ENCODE measurements at regions not wholly inside any gene's neighbourhood (a gene's known extent, or its start where the extent isn't known, plus 50 kb on each side); places are given as distances from the start of the nearest gene placed in this dataset.

DNA sequence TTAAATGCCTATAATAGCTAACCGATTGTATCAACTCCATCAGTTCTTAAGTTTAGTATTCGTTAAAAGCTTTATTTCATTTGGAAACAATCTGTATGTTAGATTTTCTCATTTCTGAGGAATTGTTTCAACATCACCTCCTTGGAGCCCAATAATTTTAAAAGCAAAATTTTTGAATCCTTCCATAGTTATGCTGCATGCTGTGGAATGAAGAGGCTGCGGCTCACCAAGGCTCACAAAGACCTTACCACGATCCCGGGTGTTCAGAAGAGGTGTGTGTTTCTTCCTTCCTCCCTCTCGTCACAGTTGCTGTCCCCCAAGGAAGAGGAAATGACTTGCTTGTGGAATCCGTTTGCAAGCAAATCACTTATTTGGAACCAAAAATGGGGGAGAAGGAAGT lies 143.8 kb downstream of the FGF1 start:
- no peak overlapping the region for H3K9ac ChIP-seq (ENCODE audit: low read length)
- no peaks in the 10 kb centered on the region for H3K79me2 ChIP-seq (ENCODE audit: low read length)
- ChIA-PET POLR2A (ENCODE audit: unreplicated experiment) (interaction anchor here (0.7 kb wide), 1 partner anchor 25 kb away, joined by 4 read pairs; no protein-coding TSS in a partner anchor), CTCF (interaction anchor here (0.7 kb wide), 1 partner anchor 27 kb away, joined by 10 read pairs; no protein-coding TSS in a partner anchor)
- H4K20me1 ChIP-seq (ENCODE audit: low read length): no peaks in the 10 kb centered on the region
- BruUV-seq (replicated peaks): no TSS peak
- TF ChIP-seq, protein P1, sequence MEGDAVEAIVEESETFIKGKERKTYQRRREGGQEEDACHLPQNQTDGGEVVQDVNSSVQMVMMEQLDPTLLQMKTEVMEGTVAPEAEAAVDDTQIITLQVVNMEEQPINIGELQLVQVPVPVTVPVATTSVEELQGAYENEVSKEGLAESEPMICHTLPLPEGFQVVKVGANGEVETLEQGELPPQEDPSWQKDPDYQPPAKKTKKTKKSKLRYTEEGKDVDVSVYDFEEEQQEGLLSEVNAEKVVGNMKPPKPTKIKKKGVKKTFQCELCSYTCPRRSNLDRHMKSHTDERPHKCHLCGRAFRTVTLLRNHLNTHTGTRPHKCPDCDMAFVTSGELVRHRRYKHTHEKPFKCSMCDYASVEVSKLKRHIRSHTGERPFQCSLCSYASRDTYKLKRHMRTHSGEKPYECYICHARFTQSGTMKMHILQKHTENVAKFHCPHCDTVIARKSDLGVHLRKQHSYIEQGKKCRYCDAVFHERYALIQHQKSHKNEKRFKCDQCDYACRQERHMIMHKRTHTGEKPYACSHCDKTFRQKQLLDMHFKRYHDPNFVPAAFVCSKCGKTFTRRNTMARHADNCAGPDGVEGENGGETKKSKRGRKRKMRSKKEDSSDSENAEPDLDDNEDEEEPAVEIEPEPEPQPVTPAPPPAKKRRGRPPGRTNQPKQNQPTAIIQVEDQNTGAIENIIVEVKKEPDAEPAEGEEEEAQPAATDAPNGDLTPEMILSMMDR (conservative IDR thresholded peaks at IDR 0.05; ENCODE audit: low read depth, low read length): no peak
- no peak for TF ChIP-seq EZH2 (IDR thresholded peaks at IDR 0.05; ENCODE audit: low read length, unreplicated experiment)
- no peak for TF ChIP-seq EZH2phosphoT487 (IDR thresholded peaks at IDR 0.05; ENCODE audit: borderline replicate concordance, low read length)
- no peak for ATAC-seq
- no peak overlapping the region for H2AFZ ChIP-seq (ENCODE audit: low read length)
- no peaks in the 10 kb centered on the region for H3F3A ChIP-seq (ENCODE audit: low read length, unreplicated experiment)
- no peaks in the 10 kb centered on the region for H3K27me3 ChIP-seq (ENCODE audit: low read length)
- H3K4me1 ChIP-seq (ENCODE audit: insufficient read depth, low read length): no peaks in the 10 kb centered on the region; the same call in 1 of the 2 replicates
- no peak for DNase-seq
- no peak overlapping the region for H3K27ac ChIP-seq (ENCODE audit: low read length)
- H3K9me2 ChIP-seq (replicated peaks; ENCODE audit: low read length): no peaks in the 10 kb centered on the region
- H3K4me2 ChIP-seq (ENCODE audit: low read length): no peak overlapping the region
- no peaks in the 10 kb centered on the region for H3K36me3 ChIP-seq (ENCODE audit: low read depth, low read length)
- no peaks in the 10 kb centered on the region for H3K9me3 ChIP-seq (ENCODE audit: low read length)
- H3K4me3 ChIP-seq (ENCODE audit: low read length): no peak overlapping the region
- intact Hi-C loops (cut with micrococcal nuclease): loop anchor here (10.0 kb wide), 1 partner anchor 67 kb away; no protein-coding TSS in a partner anchor

DNA sequence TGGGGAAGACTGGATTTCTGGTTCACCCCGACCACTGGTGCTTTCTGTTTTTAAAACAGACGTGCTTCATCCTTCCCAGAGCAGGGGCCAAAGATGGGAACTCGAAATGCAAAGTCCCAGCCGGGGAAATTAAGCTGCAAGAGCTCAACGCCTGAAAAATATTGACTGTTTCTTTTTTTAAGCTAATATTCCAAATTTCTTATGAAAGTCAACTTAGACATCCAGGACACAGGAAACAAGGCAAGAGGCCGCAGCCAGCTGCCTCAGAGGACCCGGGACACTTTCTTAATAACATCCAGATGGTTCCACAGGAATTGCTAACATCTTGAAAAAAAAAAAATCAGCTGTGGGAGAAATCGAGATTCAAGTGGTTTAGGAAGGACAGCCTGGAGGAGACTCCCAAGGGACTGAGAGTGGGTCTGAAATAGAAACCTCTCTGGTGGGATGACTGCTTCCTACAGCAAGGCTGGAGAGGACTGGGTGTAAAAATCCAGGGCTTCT lies 144.9 kb downstream of the FGF1 start:
- Histone ChIP-seq H4K20me1 (ENCODE audit: low read length) (no peaks in the 10 kb centered on the region), H3K9me3 (ENCODE audit: low read length) (no peaks in the 10 kb centered on the region), H3K4me2 (ENCODE audit: low read length) (no peak overlapping the region), H3K9ac (ENCODE audit: low read length) (no peak overlapping the region), H3K79me2 (ENCODE audit: low read length) (no peaks in the 10 kb centered on the region), H2AFZ (ENCODE audit: low read length) (no peak overlapping the region), H3F3A (ENCODE audit: low read length, unreplicated experiment) (no peaks in the 10 kb centered on the region), H3K27ac (ENCODE audit: low read length) (no peak overlapping the region), H3K9me2 (replicated peaks; ENCODE audit: low read length) (no peaks in the 10 kb centered on the region), H3K36me3 (ENCODE audit: low read depth, low read length) (no peaks in the 10 kb centered on the region), H3K4me3 (ENCODE audit: low read length) (no peak overlapping the region), H3K4me1 (ENCODE audit: insufficient read depth, low read length) (no peaks in the 10 kb centered on the region; the same call in 1 of the 2 replicates), H3K27me3 (ENCODE audit: low read length) (no peaks in the 10 kb centered on the region)
- BruUV-seq (replicated peaks): no TSS peak
- ATAC-seq (no peak), DNase-seq (no peak)
- intact Hi-C loops (cut with micrococcal nuclease): loop anchor here (10.0 kb wide), 1 partner anchor 66 kb away; no protein-coding TSS in a partner anchor
- CTCF ChIA-PET: interaction anchor here (0.7 kb wide), 1 partner anchor 157 kb away, joined by 3 read pairs; no protein-coding TSS in a partner anchor
- TF ChIP-seq EZH2phosphoT487 (IDR thresholded peaks at IDR 0.05; ENCODE audit: borderline replicate concordance, low read length) (no peak), EZH2 (IDR thresholded peaks at IDR 0.05; ENCODE audit: low read length, unreplicated experiment) (no peak)
- TF ChIP-seq, protein P1 (conservative IDR thresholded peaks at IDR 0.05; ENCODE audit: low read depth, low read length): no peak
- POLR2A ChIA-PET (ENCODE audit: unreplicated experiment): interaction anchor here (0.7 kb wide), 1 partner anchor 154 kb away, joined by 3 read pairs; no protein-coding TSS in a partner anchor

DNA sequence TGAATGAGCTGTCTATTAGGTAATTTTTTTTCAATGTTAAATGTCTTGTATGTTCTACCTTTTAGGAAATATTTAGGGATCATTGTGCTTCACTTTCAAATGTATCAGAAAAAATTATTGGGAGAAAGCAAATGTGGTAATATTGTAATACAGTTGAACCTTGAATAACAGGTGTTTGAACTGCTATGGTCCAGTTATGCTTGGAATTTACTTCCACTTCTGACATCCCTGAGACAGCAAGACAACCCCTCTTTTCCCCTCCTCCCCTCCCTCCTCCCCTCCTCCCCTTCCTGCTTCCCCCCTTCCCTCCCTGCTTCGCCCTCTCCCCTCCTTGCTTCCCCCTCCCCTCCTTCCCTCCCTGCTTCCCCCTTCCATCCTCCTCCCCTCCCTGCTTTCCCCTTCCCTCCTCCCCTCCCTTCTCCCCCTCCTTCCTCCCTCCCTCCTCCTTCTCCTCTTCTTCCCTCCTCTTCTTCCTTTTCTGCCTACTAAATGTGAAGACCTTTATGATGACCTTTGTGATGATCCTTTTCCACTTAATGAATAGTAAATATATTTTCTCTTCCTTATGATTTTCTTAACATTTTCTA lies 146.6 kb downstream of the FGF1 start:
- TF ChIP-seq EZH2 (IDR thresholded peaks at IDR 0.05; ENCODE audit: low read length, unreplicated experiment) (no peak), EZH2phosphoT487 (IDR thresholded peaks at IDR 0.05; ENCODE audit: borderline replicate concordance, low read length) (no peak)
- TF ChIP-seq, protein P1 (conservative IDR thresholded peaks at IDR 0.05; ENCODE audit: low read depth, low read length): no peak
- no peak overlapping the region for H3K4me2 ChIP-seq (ENCODE audit: low read length)
- CTCF ChIA-PET: no interaction called here
- no TSS peak for BruUV-seq (replicated peaks)
- H3K79me2 ChIP-seq (ENCODE audit: low read length): no peaks in the 10 kb centered on the region
- H3K36me3 ChIP-seq (ENCODE audit: low read depth, low read length): no peaks in the 10 kb centered on the region
- no peaks in the 10 kb centered on the region for H4K20me1 ChIP-seq (ENCODE audit: low read length)
- H3K9me3 ChIP-seq (ENCODE audit: low read length): no peaks in the 10 kb centered on the region
- H3F3A ChIP-seq (ENCODE audit: low read length, unreplicated experiment): no peaks in the 10 kb centered on the region
- intact Hi-C loops (cut with micrococcal nuclease): no loop called here
- H3K27ac ChIP-seq (ENCODE audit: low read length): no peak overlapping the region
- no peak overlapping the region for H3K9ac ChIP-seq (ENCODE audit: low read length)
- H2AFZ ChIP-seq (ENCODE audit: low read length): no peak overlapping the region
- DNase-seq (no peak), ATAC-seq (no peak)
- H3K9me2 ChIP-seq (replicated peaks; ENCODE audit: low read length): no peaks in the 10 kb centered on the region
- POLR2A ChIA-PET (ENCODE audit: unreplicated experiment): no interaction called here
- no peak overlapping the region for H3K4me3 ChIP-seq (ENCODE audit: low read length)
- H3K4me1 ChIP-seq (ENCODE audit: insufficient read depth, low read length): no peaks in the 10 kb centered on the region; the same call in 1 of the 2 replicates
- H3K27me3 ChIP-seq (ENCODE audit: low read length): no peaks in the 10 kb centered on the region

Data from PC-3 (cell line).